ENCODE measurements at regions not wholly inside any gene's neighbourhood (a gene's known extent, or its start where the extent isn't known, plus 50 kb on each side); places are given as distances from the start of the nearest gene placed in this dataset.

DNA sequence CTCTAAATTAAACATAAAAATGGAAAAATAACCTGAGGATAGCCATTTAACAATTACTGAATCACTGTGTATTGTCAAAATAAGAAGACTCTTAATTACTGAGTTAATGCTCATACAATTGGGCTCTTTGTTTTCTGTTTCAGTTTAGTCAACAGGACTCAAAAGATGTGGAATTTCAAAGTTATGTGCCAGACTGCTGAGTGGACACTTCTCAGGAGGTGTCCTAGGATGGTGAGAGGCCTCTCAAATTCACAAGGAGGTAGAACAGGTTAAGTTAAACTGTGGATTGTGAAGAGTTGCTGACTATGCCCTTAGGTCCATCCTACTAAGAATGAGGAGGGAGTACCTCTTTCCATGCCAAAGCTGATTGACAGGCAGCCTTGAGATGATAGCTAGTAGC lies 157.7 kb upstream of the CHRM2 start:
- Histone ChIP-seq H3K4me1 (no peaks in the 10 kb centered on the region), H3K4me3 (no peak overlapping the region), H3K9me3 (peaks cover 0 to 12% (median 0%) of the 10 kb centered on the region in 8 donors), H3K27me3 (replicated peaks in 1 of 7) (no peaks in the 10 kb centered on the region), H3K36me3 (no peaks in the 10 kb centered on the region), H3K27ac (no peak overlapping the region)
- TF ChIP-seq POLR2AphosphoS5 (IDR thresholded peaks at IDR 0.05): no peak
- no peak for TF ChIP-seq POLR2A (IDR thresholded peaks at IDR 0.05)
- TF ChIP-seq, protein P1, sequence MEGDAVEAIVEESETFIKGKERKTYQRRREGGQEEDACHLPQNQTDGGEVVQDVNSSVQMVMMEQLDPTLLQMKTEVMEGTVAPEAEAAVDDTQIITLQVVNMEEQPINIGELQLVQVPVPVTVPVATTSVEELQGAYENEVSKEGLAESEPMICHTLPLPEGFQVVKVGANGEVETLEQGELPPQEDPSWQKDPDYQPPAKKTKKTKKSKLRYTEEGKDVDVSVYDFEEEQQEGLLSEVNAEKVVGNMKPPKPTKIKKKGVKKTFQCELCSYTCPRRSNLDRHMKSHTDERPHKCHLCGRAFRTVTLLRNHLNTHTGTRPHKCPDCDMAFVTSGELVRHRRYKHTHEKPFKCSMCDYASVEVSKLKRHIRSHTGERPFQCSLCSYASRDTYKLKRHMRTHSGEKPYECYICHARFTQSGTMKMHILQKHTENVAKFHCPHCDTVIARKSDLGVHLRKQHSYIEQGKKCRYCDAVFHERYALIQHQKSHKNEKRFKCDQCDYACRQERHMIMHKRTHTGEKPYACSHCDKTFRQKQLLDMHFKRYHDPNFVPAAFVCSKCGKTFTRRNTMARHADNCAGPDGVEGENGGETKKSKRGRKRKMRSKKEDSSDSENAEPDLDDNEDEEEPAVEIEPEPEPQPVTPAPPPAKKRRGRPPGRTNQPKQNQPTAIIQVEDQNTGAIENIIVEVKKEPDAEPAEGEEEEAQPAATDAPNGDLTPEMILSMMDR (IDR thresholded peaks at IDR 0.05 in 8 of 11, conservative IDR thresholded peaks at IDR 0.05 in 3 of 11): no peak
- intact Hi-C loops (cut with DNase I; ENCODE audit: low total_unique reads): no loop called here
- DNase-seq: no peak

- H3K4me1 ChIP-seq: no peaks in the 10 kb centered on the region
- H3K4me3 ChIP-seq: no peak overlapping the region
- no peaks in the 10 kb centered on the region for H3K36me3 ChIP-seq
- intact Hi-C loops (cut with DNase I; ENCODE audit: low total_unique reads): no loop called here
- WGBS, 5 donors: 29 to 70% (median 48%) methylated on average over 1 of the region's 1 CpG
- H3K9me3 ChIP-seq: peaks cover 0 to 12% (median 0%) of the 10 kb centered on the region in 8 donors
- no peak for DNase-seq
- H3K27me3 ChIP-seq (replicated peaks in 1 of 7): no peaks in the 10 kb centered on the region
- H3K27ac ChIP-seq: no peak overlapping the region
- TF ChIP-seq POLR2A (IDR thresholded peaks at IDR 0.05) (no peak), POLR2AphosphoS5 (IDR thresholded peaks at IDR 0.05) (no peak)
- TF ChIP-seq, protein P1 (IDR thresholded peaks at IDR 0.05 in 8 of 11, conservative IDR thresholded peaks at IDR 0.05 in 3 of 11): no peak
Observed at GRCh38 chr7:136709876-136710275, 158.6 kb upstream of the CHRM2 start.

DNA sequence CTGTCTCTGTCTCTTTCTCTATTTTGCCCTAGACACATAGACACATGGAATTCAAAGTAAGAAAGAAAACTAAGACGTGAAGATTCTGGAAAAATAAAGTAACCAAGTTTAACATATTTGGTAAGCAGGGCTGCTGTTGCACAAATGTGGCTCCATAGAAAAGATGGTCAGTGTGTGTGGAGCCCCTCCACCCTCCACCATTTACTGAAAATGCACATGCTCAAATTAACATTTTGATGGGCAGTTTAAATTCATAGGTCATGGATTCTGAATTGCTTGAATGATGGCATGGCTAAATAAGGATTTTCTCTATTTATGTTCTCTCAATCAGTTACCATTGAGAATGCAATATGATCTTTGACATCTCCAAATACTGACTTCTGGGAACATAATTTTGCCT lies 165.5 kb upstream of the CHRM2 start:
- intact Hi-C loops (cut with DNase I; ENCODE audit: low total_unique reads): no loop called here
- WGBS, 5 donors: 74 to 85% (median 75%) methylated on average over 1 of the region's 1 CpG
- Histone ChIP-seq H3K4me3 (no peak overlapping the region), H3K27me3 (replicated peaks in 1 of 7) (no peaks in the 10 kb centered on the region), H3K4me1 (no peaks in the 10 kb centered on the region), H3K36me3 (no peaks in the 10 kb centered on the region), H3K27ac (no peak overlapping the region), H3K9me3 (no peaks in the 10 kb centered on the region)
- no peak for DNase-seq
- TF ChIP-seq POLR2A (IDR thresholded peaks at IDR 0.05) (no peak), POLR2AphosphoS5 (IDR thresholded peaks at IDR 0.05) (no peak)
- TF ChIP-seq, protein P1 (IDR thresholded peaks at IDR 0.05 in 8 of 11, conservative IDR thresholded peaks at IDR 0.05 in 3 of 11): no peak

DNA sequence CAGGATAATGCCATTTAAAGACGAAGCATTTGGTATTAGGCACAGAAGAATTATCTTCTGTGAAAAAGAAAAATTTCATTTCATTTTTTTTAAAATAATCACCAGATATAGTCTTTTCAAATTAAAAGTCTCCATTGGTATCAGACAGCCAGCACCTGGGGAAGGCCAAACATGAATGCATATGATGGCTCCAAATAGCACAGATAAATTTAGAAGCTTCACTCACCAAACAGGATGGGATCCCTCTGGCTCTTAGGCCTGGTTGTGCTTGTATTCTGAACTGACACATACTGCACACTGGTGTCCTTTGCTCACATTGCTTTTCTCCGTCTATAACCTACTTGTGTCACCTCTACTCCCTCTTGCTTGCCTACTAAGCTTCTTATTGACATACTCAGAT lies 169.5 kb upstream of the CHRM2 start:
- Histone ChIP-seq H3K4me3 (no peak overlapping the region), H3K27ac (no peak overlapping the region), H3K27me3 (replicated peaks in 1 of 7) (no peaks in the 10 kb centered on the region), H3K4me1 (no peaks in the 10 kb centered on the region), H3K36me3 (no peaks in the 10 kb centered on the region), H3K9me3 (peaks cover 0 to 7% (median 0%) of the 10 kb centered on the region in 8 donors)
- 79 to 87% (median 84%) methylated on average over 2 of the region's 2 CpGs for WGBS, 5 donors
- intact Hi-C loops (cut with DNase I; ENCODE audit: low total_unique reads): no loop called here
- TF ChIP-seq, protein P1 (IDR thresholded peaks at IDR 0.05 in 8 of 11, conservative IDR thresholded peaks at IDR 0.05 in 3 of 11): no peak
- TF ChIP-seq POLR2A (IDR thresholded peaks at IDR 0.05) (no peak), POLR2AphosphoS5 (IDR thresholded peaks at IDR 0.05) (no peak)
- DNase-seq: no peak
